Thyroid gland (tissue), 4 donors: ENCODE measurements at regions not wholly inside any gene's neighbourhood (a gene's known extent, or its start where the extent isn't known, plus 50 kb on each side); places are given as distances from the start of the nearest gene placed in this dataset.

Experiments used
- CTCF ChIP-seq, 6 experiments: fragments of 200-600 bp in 3 of 6; fragments of 450-650 bp in 3 of 6; sonication (generic) in 3 of 6; IDR thresholded peaks; one replicate each; pipeline ENCODE4 v1.5.1; 2016 to 2019; ENCODE audit warnings: antibody characterized with exemption in 6 of 6, mild to moderate bottlenecking in 2 of 6, inconsistent platforms in 1 of 6, moderate library complexity in 1 of 6
- POLR2A ChIP-seq, 2 donors: fragments of 450-650 bp; IDR thresholded peaks; one replicate each; pipeline ENCODE4 v1.6.1; 2017; ENCODE audit warnings: antibody characterized with exemption in 2 of 2, mild to moderate bottlenecking in 2 of 2, moderate library complexity in 1 of 2

GRCh38 chr12:45629292-45629691, 100.2 kb upstream of the ARID2 start:
- TF ChIP-seq POLR2A (IDR thresholded peaks at IDR 0.05) (no peak), CTCF (IDR thresholded peaks at IDR 0.05) (no peak)
